ENCODE measurements at regions not wholly inside any gene's neighbourhood (a gene's known extent, or its start where the extent isn't known, plus 50 kb on each side); places are given as distances from the start of the nearest gene placed in this dataset.

DNA sequence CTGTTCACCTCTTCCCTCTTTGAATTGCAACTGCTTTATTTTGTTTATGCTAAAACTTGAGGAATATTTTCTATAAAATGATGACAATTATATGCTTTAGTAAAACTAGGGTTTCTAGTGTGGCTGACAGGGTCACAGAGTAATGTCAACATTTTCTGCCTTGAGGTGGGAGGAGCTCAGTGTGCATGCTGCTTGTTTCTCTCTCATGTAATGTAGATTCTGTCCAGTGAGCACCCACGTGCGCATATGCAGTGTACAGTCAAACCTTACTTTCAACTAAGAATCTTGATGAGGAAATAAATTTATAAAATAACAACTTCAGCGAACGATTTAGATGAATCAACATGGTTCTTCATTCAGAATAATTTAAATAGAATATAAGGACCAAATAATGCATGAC, 603.9 kb downstream of the PCDH17 start:
- TF ChIP-seq SMC3 (conservative IDR thresholded peaks at IDR 0.05; ENCODE audit: poor library complexity) (no peak), EZH2 (IDR thresholded peaks at IDR 0.05; ENCODE audit: borderline replicate concordance, insufficient read depth, low read length, poor library complexity, severe bottlenecking) (no peak), POLR2AphosphoS5 (IDR thresholded peaks at IDR 0.05) (no peak)
- TF ChIP-seq, protein P1, sequence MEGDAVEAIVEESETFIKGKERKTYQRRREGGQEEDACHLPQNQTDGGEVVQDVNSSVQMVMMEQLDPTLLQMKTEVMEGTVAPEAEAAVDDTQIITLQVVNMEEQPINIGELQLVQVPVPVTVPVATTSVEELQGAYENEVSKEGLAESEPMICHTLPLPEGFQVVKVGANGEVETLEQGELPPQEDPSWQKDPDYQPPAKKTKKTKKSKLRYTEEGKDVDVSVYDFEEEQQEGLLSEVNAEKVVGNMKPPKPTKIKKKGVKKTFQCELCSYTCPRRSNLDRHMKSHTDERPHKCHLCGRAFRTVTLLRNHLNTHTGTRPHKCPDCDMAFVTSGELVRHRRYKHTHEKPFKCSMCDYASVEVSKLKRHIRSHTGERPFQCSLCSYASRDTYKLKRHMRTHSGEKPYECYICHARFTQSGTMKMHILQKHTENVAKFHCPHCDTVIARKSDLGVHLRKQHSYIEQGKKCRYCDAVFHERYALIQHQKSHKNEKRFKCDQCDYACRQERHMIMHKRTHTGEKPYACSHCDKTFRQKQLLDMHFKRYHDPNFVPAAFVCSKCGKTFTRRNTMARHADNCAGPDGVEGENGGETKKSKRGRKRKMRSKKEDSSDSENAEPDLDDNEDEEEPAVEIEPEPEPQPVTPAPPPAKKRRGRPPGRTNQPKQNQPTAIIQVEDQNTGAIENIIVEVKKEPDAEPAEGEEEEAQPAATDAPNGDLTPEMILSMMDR (IDR thresholded peaks at IDR 0.05; ENCODE audit: poor library complexity, severe bottlenecking), result no peak
